ENCODE measurements at regions not wholly inside any gene's neighbourhood (a gene's known extent, or its start where the extent isn't known, plus 50 kb on each side); places are given as distances from the start of the nearest gene placed in this dataset.
"Not testable (repeated sequence)": the region's sequence is repeated elsewhere in the genome, so short reads cannot be mapped to it uniquely, and the experiment has no call there.

DNA sequence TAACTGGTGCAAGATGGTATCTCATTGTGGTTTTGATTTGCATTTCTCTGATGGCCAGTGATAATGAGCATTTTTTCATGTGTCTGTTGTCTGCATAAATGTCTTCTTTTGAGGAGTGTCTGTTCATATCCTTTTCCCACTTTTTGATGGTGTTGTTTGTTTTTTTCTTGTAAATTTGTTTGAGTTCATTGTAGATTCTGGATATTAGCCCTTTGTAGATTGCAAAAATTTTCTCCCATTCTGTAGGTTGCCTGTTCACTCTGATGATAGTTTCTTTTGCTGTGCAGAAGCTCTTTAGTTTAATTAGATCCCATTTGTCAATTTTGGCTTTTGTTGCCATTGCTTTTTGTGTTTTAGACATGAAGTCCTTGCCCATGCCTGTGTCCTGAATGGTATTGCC, 256.9 kb downstream of the FOXG1 start:
- TF ChIP-seq, protein P1, sequence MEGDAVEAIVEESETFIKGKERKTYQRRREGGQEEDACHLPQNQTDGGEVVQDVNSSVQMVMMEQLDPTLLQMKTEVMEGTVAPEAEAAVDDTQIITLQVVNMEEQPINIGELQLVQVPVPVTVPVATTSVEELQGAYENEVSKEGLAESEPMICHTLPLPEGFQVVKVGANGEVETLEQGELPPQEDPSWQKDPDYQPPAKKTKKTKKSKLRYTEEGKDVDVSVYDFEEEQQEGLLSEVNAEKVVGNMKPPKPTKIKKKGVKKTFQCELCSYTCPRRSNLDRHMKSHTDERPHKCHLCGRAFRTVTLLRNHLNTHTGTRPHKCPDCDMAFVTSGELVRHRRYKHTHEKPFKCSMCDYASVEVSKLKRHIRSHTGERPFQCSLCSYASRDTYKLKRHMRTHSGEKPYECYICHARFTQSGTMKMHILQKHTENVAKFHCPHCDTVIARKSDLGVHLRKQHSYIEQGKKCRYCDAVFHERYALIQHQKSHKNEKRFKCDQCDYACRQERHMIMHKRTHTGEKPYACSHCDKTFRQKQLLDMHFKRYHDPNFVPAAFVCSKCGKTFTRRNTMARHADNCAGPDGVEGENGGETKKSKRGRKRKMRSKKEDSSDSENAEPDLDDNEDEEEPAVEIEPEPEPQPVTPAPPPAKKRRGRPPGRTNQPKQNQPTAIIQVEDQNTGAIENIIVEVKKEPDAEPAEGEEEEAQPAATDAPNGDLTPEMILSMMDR (conservative IDR thresholded peaks at IDR 0.05 in 1 of 2, IDR thresholded peaks at IDR 0.05 in 1 of 2; ENCODE audit: extremely low read depth in 1 of 2, insufficient read depth in 1 of 2, low read depth in 1 of 2, low read length in 2 of 2): not testable (repeated sequence)
- TF ChIP-seq EZH2 (IDR thresholded peaks at IDR 0.05; ENCODE audit: borderline replicate concordance, low read length): not testable (repeated sequence)
